GM23338 (cell line): ENCODE measurements at regions not wholly inside any gene's neighbourhood (a gene's known extent, or its start where the extent isn't known, plus 50 kb on each side); places are given as distances from the start of the nearest gene placed in this dataset.

Source experiments
- CREB1 ChIP-seq: fragments of 250-450 bp; sonication (Bioruptor Pico); IDR thresholded peaks from 2 replicates; pipeline ENCODE4 v1.5.0; 2020; ENCODE audit warnings: low read depth, mild to moderate bottlenecking, moderate library complexity
- CTCF ChIP-seq, 2 experiments: fragments of 200-600 bp in 1 of 2; sonication (generic) in 1 of 2; conservative IDR thresholded peaks; 2 replicates each; pipeline versions ENCODE4 v1.5.1 to v1.6.1; 2016 to 2017; ENCODE audit warnings: antibody characterized with exemption in 2 of 2, low read depth in 2 of 2, mild to moderate bottlenecking in 2 of 2, moderate library complexity in 1 of 2
- EZH2 ChIP-seq: fragments of 200-600 bp; sonication (generic); IDR thresholded peaks from one replicate; pipeline ENCODE4 v1.8.0; 2017; ENCODE audit warnings: antibody characterized with exemption, mild to moderate bottlenecking, low read depth; ENCODE audit not compliant: unreplicated experiment
- EZH2phosphoT487 ChIP-seq: fragments of 200-600 bp; sonication (generic); IDR thresholded peaks from one replicate; pipeline ENCODE4 v1.8.1; 2018; ENCODE audit warnings: antibody characterized with exemption; ENCODE audit not compliant: unreplicated experiment
- JUNB ChIP-seq: IDR thresholded peaks from one replicate; pipeline ENCODE4 v1.6.1; 2016; ENCODE audit warnings: antibody characterized with exemption; ENCODE audit not compliant: unreplicated experiment
- POLR2AphosphoS5 ChIP-seq: IDR thresholded peaks from 2 replicates; pipeline ENCODE4 v1.6.1; 2016; ENCODE audit warnings: antibody characterized with exemption, low read depth
- REST ChIP-seq: IDR thresholded peaks from one replicate; pipeline ENCODE4 v1.6.1; 2018; ENCODE audit warnings: antibody characterized with exemption; ENCODE audit not compliant: unreplicated experiment
- STAT1 ChIP-seq: IDR thresholded peaks from one replicate; pipeline ENCODE4 v1.6.1; 2016; ENCODE audit warnings: antibody characterized with exemption; ENCODE audit not compliant: unreplicated experiment
- ZNF114 ChIP-seq: fragments of 250-450 bp; sonication (Bioruptor Pico); IDR thresholded peaks from 2 replicates; pipeline ENCODE4 v1.5.0; 2020; ENCODE audit warnings: mild to moderate bottlenecking, moderate library complexity

- peak in 1 of 2 experiments; percentile 46; a peak in 2 of 4 replicates for TF ChIP-seq CTCF (conservative IDR thresholded peaks at IDR 0.05; ENCODE audit: low read depth in 2 of 2)
- TF ChIP-seq CREB1 (CRISPR knock-in tag), result no peak
- TF ChIP-seq EZH2, result no peak
- no peak for TF ChIP-seq EZH2phosphoT487
- TF ChIP-seq STAT1, result no peak
- TF ChIP-seq REST, result no peak
- TF ChIP-seq JUNB, result no peak
- TF ChIP-seq POLR2AphosphoS5, result no peak
- TF ChIP-seq ZNF114 (CRISPR knock-in tag), result no peak
Observed at GRCh38 chr3:67774676-67775075, 120.3 kb upstream of the SUCLG2 start.
